Stimulated activated naive CD8-positive, alpha-beta T cell treated with anti-CD3 and anti-CD28 coated beads, Interleukin-15, Interleukin-2, amounts not matched to agents 100 ng/mL and 50 ng/mL, for 24 hours (primary cell): ENCODE measurements at regions not wholly inside any gene's neighbourhood (a gene's known extent, or its start where the extent isn't known, plus 50 kb on each side); places are given as distances from the start of the nearest gene placed in this dataset.

Experiments
- H3K27ac Mint-ChIP-seq: one replicate; pipeline ENCODE4 v1.8.0; 2021; ENCODE audit warnings: mild to moderate bottlenecking, mixed read lengths
- H3K27me3 Mint-ChIP-seq: one replicate; pipeline ENCODE4 v1.8.0; 2021; ENCODE audit warnings: mixed read lengths
- H3K36me3 Mint-ChIP-seq: one replicate; pipeline ENCODE4 v1.8.0; 2021; ENCODE audit warnings: low read depth, mixed read lengths
- H3K4me1 Mint-ChIP-seq: one replicate; pipeline ENCODE4 v1.8.0; 2021; ENCODE audit warnings: low read depth, mixed read lengths
- H3K4me3 Mint-ChIP-seq: one replicate; pipeline ENCODE4 v1.8.0; 2021; ENCODE audit warnings: mild to moderate bottlenecking, mixed read lengths
- H3K9me3 Mint-ChIP-seq: one replicate; pipeline ENCODE4 v1.8.0; 2021; ENCODE audit warnings: mixed read lengths

GRCh38 chrY:14438395-14438794 is 85.9 kb upstream of the NLGN4Y start:
- Mint-ChIP-seq H3K9me3 (peaks cover 3% of the 10 kb centered on the region), H3K4me3 (no peak overlapping the region)

GRCh38 chrY:14444550-14444949 is 79.8 kb upstream of the NLGN4Y start:
- H3K27ac Mint-ChIP-seq = no peak overlapping the region
- H3K4me3 Mint-ChIP-seq = no peak overlapping the region
- no peaks in the 10 kb centered on the region for H3K36me3 Mint-ChIP-seq
- H3K27me3 Mint-ChIP-seq = peaks cover 4% of the 10 kb centered on the region
- H3K9me3 Mint-ChIP-seq = peaks cover 6% of the 10 kb centered on the region
- H3K4me1 Mint-ChIP-seq = no peaks in the 10 kb centered on the region

More at GRCh38 chrY:14438395-14438794, 85.9 kb upstream of the NLGN4Y start:
- Mint-ChIP-seq H3K27ac (no peak overlapping the region), H3K4me1 (no peaks in the 10 kb centered on the region), H3K36me3 (no peaks in the 10 kb centered on the region), H3K27me3 (no peaks in the 10 kb centered on the region)

- H3K27me3 Mint-ChIP-seq = no peaks in the 10 kb centered on the region
Measured at GRCh38 chrY:14468151-14468683, 56.1 kb upstream of the NLGN4Y start.

GRCh38 chrY:14472421-14472820 is 51.9 kb upstream of the NLGN4Y start:
- H3K36me3 Mint-ChIP-seq = no peaks in the 10 kb centered on the region
- no peaks in the 10 kb centered on the region for H3K4me1 Mint-ChIP-seq
- H3K4me3 Mint-ChIP-seq = no peak overlapping the region
- H3K27me3 Mint-ChIP-seq = no peaks in the 10 kb centered on the region
- H3K9me3 Mint-ChIP-seq = no peaks in the 10 kb centered on the region
- no peak overlapping the region for H3K27ac Mint-ChIP-seq

More at GRCh38 chrY:14468151-14468683, 56.1 kb upstream of the NLGN4Y start:
- no peaks in the 10 kb centered on the region for H3K9me3 Mint-ChIP-seq
- H3K4me1 Mint-ChIP-seq = no peaks in the 10 kb centered on the region
- H3K27ac Mint-ChIP-seq = no peak overlapping the region
- H3K4me3 Mint-ChIP-seq = no peak overlapping the region
- H3K36me3 Mint-ChIP-seq = no peaks in the 10 kb centered on the region

- no peaks in the 10 kb centered on the region for H3K4me1 Mint-ChIP-seq
- no peaks in the 10 kb centered on the region for H3K36me3 Mint-ChIP-seq
- H3K27me3 Mint-ChIP-seq = no peaks in the 10 kb centered on the region
- no peak overlapping the region for H3K4me3 Mint-ChIP-seq
- no peak overlapping the region for H3K27ac Mint-ChIP-seq
- H3K9me3 Mint-ChIP-seq = no peaks in the 10 kb centered on the region
Measured at GRCh38 chrY:14473320-14473719, 51.0 kb upstream of the NLGN4Y start.
